Left hindlimb (tissue), 1 donor: ENCODE measurements at regions not wholly inside any gene's neighbourhood (a gene's known extent, or its start where the extent isn't known, plus 50 kb on each side); places are given as distances from the start of the nearest gene placed in this dataset.

Experiments used
- DNase-seq: peaks from one replicate; pipeline ENCODE4 v3.0.0-alpha.2; 2018

DNA sequence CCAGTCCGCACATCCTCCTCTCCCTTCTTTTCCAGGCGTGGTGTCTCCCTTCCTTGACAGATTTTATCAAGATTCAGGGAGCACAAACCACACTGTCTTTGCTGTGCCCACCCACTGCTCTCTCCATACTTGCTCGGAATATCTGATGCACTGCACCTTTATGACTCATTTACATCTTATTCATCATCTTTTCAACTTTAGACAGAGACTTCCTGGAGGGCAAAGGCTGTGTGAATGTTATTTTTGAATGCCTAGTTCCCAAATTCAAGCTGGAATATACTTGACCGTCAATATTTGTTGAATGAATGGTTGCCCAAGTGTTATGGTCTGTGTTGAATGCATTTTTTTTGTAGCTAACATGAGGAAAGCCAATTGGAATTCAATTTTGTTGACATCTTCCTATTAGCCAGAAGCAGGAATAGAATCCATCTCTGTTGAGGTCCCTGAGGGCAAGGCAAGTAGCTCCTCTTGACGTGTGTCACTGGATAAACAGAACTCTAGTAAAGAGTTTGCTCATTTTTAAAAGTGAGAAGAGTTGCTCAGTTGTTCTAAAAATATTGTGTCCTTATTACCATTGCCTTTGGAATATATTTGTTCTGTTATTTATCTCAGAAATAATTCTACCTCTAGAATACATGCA lies 95.0 kb downstream of the KLF6 start:
- no peak for DNase-seq

- no peak for DNase-seq
These were observed 97.4 kb downstream of the KLF6 start for GRCh38 chr10:3687510-3688081.

GRCh38 chr10:3685384-3685783 lies 99.6 kb downstream of the KLF6 start:
- no peak for DNase-seq

- DNase-seq = no peak
These were observed 100.1 kb downstream of the KLF6 start for GRCh38 chr10:3684891-3685290.

DNA sequence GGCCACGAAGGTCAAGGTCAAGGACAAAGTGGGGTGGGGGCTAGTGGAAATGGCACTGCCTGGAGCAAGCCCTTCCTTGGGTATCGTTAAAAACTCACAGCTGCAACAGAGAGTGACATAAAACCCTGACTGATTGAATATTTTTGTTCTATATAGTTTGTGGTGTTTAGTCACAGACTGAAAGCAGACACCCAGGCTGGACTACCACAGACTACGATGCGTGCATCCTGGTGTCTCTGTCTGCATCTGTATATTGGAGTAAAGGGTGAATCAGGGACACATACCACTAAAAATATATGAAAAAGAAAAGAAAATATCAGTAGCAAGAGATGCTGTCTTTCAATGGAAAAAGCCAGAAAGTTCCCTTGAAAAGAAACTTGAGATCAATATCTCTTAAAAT lies 101.4 kb downstream of the KLF6 start:
- no peak for DNase-seq

GRCh38 chr10:3682745-3683144 lies 102.3 kb downstream of the KLF6 start:
- no peak for DNase-seq

DNA sequence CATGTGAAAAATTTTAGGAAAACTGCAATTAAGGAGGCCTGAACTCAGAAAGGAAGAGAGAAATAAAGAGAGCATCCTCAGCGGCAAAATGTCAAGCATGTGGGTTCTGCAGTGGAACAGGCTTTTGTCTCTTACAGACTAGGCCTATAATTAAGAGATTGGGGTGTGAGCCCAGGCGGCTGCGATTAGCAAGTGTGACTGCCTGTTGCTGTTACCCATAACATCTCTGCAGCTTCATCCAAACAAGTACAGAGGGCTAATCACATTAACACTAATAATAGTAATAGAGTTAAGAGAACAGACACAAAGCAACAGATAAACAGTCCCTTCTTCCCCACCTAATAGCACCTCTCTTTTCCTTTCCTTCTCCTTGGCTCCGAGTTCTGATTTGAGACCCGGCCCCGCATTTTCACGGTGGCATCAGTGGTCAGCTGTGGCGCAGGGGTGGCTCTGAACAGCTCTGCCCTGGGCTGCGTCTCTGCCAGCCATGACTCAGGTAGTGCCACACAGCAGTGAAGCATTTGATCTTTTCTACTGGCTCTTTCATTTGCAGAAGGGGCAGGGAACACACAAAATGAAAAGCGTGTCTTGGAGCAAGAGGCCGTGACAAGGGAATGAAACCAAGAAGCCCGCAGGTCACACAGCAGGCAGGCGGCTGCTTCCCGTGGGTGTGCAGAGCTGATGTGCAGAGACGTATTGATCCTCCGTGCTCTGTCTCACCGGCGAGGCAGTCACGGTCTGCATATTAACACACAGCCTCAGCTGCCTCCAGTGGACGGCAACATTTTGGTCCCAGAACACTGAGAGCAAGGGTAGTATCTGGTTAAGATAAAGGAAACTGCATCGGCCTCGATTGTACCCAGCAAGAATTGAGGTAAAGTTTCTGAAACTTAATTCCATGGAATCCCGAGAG lies 103.1 kb downstream of the KLF6 start:
- DNase-seq = no peak

DNA sequence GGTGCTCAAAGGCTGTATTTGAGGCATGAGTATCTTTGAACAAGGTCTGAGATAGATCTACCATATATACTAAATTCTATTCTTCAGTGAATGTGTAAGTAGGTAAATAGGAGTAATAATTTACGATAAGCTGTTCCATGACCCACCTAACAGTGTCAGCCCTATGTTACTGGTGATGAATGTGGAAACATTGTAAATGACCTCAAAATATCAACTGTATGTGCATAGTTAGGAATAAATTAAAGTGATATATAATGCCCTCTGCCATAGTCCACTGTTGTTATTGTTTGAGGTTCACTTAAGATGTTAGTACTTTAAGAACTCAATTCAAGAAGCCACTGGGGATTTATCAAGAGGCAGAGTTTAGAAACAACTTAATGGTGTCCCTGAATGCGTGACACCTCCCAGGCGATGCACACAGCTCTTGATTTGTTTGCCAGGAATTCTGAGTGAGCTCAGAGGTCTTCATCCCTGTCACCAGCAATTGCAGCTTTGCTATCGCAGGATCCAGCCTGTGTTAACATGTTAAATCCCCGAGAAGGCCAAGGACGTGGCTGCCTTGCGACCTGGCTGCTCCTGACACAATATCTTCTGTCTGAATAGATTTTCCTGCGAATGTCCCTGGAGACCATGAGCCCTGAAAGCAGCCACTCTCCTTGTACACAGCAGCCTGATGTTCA lies 104.9 kb downstream of the KLF6 start:
- DNase-seq = no peak

- DNase-seq = no peak
These were observed 106.3 kb downstream of the KLF6 start for GRCh38 chr10:3678629-3679227.

DNA sequence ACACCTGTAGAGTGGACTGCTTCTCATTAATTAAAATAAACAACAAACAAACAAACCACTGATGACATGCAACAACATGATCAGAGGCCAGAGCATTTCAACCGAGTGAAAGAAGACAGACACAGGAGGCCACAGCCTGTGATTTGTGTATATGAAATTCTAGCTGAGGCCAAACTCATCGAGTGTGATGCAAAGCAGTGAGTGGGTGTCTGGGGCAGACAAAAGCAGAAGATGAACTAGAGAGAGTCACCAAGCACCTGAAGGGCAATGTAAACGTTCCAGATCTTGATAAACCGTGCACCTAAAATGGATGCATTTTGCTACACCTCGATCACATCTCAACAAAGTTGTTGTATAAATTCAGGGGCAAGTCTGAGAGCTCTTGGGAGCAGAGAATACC lies 108.4 kb downstream of the KLF6 start:
- DNase-seq = no peak

DNA sequence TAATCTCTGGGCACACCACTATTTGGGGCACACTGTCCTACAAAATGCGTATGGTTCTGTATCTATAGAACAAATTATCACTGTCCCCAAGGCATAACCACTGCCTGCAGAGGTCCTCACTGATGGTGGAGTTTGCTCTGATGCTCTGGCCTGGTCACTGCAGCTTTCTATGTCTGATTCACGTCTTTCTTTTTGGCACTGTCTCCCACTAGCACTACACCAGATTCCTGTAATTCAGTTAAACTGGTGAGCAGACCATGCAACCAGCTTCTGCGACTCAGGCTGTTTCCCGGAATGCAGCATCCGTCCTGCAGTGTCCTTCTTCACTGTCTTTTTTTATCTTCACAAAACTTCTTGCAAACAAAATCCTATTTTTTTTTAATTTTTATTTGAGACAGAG lies 112.8 kb downstream of the KLF6 start:
- DNase-seq = no peak

GRCh38 chr10:3671386-3671955 lies 113.5 kb downstream of the KLF6 start:
- DNase-seq = no peak

- no peak for DNase-seq
These were observed 116.1 kb downstream of the KLF6 start for GRCh38 chr10:3668966-3669330.

- DNase-seq = no peak
These were observed 116.6 kb downstream of the KLF6 start for GRCh38 chr10:3668276-3668965.

DNA sequence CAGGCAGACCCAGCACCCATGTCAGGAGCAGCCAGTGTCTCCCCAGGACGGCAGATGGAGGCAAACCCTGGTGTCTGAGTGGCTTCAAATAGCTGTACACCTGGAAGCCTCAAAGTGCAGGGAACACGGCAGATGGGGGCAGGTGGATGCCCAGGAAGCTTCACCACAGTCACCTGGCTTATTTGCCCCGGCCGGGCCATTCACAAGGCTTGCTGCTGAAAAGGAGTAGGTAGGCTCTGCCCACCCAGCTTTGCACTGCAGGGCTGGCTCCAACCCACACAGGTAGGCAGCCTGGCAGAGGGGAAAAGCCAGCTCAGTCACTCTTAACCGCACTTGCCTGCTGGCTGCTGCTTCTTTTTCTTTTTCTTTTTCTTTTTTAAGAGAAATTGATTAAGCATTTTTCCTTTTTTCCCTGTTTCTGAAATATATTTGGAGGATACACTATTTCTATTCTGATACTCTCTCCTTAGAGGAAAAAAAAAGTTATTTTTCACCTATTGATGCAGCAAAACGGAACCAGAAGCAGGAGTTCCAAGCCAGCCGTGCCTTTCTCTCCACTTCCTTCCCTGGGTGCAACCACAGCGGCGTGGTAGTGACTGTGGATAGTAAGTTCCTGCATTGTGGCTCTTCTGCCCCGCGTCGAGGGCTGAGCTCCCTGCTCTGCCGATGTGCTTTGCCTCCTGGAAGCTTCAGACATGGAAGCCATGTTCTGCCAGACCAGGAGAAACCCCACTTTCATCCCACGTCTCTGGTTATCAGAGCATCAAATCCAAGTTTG lies 118.3 kb downstream of the KLF6 start:
- no peak for DNase-seq

DNA sequence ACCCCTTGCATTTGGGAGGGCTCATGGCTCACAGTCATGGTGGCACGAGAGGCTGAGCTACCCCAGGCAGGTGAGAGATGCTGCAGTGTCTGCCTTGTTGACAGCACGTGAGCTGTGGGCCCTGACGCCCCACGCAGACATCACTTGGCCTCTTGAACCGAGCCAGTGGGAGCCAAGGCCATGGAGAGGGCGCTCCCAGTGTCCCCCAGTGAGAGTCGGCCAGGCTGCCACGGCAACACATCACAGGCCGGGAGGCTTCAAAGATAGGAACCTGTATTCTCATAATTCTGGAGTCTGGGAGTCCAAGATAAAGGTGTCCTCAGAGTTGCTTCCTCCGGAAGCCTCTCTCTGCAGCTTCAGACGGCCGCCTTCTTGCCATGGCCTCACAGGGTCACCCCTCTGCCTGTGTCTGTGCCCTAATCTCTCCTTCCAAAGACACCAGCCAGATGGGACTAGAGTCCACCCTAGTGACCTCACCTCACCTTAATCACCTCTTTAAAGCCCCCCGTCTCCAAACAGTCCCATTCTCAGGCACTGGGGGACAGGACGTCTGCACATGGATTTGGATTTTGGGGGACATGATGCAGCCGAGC lies 119.6 kb downstream of the KLF6 start:
- no peak for DNase-seq

DNA sequence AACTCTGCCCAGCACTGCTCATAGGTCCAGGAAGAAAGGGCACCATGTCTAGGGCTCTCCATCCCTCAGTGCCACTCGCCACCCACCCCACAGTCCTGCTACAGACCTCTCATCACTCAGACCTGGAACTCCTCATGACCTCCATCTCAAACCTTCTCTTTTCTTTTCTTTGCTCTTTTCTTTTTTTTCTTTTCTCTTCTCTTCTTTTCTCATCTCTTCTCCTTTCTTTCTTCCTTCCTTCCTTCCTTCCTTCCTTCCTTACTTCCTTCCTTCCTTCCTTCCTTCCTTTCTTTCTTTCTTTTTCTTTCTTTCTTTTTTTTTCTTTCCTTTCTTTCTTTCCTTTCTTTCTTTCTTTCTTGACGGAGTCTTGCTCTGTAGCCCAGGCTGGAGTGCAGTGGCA lies 122.2 kb downstream of the KLF6 start:
- DNase-seq = no peak

GRCh38 chr10:3661271-3661670 lies 123.7 kb downstream of the KLF6 start:
- no peak for DNase-seq

GRCh38 chr10:3660753-3661152 lies 124.3 kb downstream of the KLF6 start:
- DNase-seq = no peak

DNA sequence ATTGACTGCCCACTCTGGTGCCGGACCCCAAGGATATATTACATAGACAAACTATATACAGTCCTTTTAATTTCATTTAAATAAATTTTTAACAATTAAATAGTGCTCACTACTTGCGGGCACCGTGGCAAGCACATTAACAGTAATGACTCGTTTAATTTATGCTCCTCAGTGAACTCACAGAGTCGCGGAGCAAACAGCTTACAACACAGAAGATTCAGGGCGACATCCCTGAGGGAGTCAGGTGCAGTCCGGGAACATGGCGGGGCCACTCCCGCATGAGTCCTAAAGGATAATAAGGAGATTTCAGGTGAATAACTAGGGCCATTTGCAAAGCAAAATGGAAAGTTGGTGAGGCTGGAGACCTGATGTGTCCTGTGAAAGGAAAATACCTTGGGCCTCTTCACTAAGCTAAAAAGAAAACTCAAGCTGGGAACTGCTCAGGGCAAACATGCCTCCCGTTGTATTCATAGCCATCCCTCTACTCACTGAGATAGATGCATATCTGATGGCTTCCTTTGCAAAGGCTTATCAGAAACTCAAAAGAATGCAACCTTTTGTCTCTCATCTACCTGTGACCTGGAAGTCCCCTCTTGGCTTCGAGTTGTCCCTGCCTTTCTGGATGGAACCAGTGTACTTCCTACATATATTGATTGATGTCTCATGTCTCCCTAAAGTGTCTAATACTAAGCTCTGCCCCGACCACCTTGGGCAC lies 125.6 kb downstream of the KLF6 start:
- no peak for DNase-seq
